HepG2 (cell line): ENCODE measurements at regions not wholly inside any gene's neighbourhood (a gene's known extent, or its start where the extent isn't known, plus 50 kb on each side); places are given as distances from the start of the nearest gene placed in this dataset.

ENCODE experiments used
- ATAC-seq: fragments of 200-7000 bp; cut with Tn5 transposase; 3 replicates; pipeline ENCODE4 v1.9.1; 2020; ENCODE audit warnings: mild to moderate bottlenecking, moderate library complexity
- BruUV-seq: library from RNA; stranded (reverse); fragments of 400-500 nt; replicated peaks from 2 replicates; lab custom pipeline; 2021; lab: Mats Ljungman, UMichigan
- CTCF ChIA-PET: fragments of 300-600 bp; formaldehyde crosslinking; extraction: SDS; loops from one replicate; lab custom pipeline; 2021; ENCODE audit warnings: low total read pairs, inconsistent platforms, low intra/inter-chr PET ratio; lab: Yijun Ruan, JAX
- POLR2A ChIA-PET: fragments of 350-600 bp; sonication (Branson Sonifier 250); formaldehyde crosslinking; loops from one replicate; lab custom pipeline; 2020; ENCODE audit warnings: antibody characterized with exemption, inconsistent platforms; lab: Yijun Ruan, JAX
- DNase-seq: peaks from one replicate; pipeline ENCODE4 v3.0.0-alpha.2; 2015; ENCODE audit warnings: low spot score
- FAIRE-seq: peaks from 3 replicates; lab custom pipeline; 2011; peaks lifted over from hg19 to GRCh38; lab: Jason Lieb, UNC
- H2AFZ ChIP-seq: one replicate; pipeline ENCODE4 v1.6.1; 2011; ENCODE audit warnings: low read length, inconsistent platforms
- H3K27ac ChIP-seq: fragments of 300-600 bp; 3 replicates; pipeline ENCODE4 v1.8.0; 2011; ENCODE audit warnings: mixed run types, mild to moderate bottlenecking, mixed read lengths, low read length, inconsistent platforms; ENCODE audit not compliant: insufficient read depth; ENCODE audit errors: extremely low read length
- H3K27me3 ChIP-seq, 2 experiments: fragments of 200-600 bp in 1 of 2; 2 replicates in 1 of 2; 3 replicates in 1 of 2; pipeline versions ENCODE4 v1.6.0 to v1.8.0; 2011; ENCODE audit warnings: low read length in 2 of 2, mild to moderate bottlenecking in 2 of 2, moderate library complexity in 2 of 2, inconsistent platforms in 1 of 2; ENCODE audit not compliant: insufficient read depth in 2 of 2, control insufficient read depth in 1 of 2
- H3K36me3 ChIP-seq, 2 experiments: fragments of 200-600 bp in 1 of 2; replicated peaks in 1 of 2; 2 replicates in 1 of 2; 3 replicates in 1 of 2; pipeline versions ENCODE4 v1.5.1 to v1.8.0; 2011; ENCODE audit warnings: low read length in 2 of 2, inconsistent platforms in 1 of 2; ENCODE audit not compliant: insufficient read depth in 2 of 2, control insufficient read depth in 1 of 2
- H3K4me1 ChIP-seq: 2 replicates; pipeline ENCODE4 v1.5.1; 2012; ENCODE audit warnings: low read length, inconsistent platforms; ENCODE audit not compliant: insufficient read depth
- H3K4me2 ChIP-seq: 2 replicates; pipeline ENCODE4 v1.6.0; 2011; ENCODE audit warnings: low read depth, low read length, inconsistent platforms
- H3K4me3 ChIP-seq, 3 experiments: fragments of 200-600 bp in 1 of 3; sonication (generic), shearing (Covaris generic) in 1 of 3; replicated peaks in 1 of 3; 2 replicates each; pipeline ENCODE4 v1.5.1; 2011 to 2016; ENCODE audit warnings: low read length in 3 of 3, inconsistent platforms in 2 of 3, low read depth in 2 of 3, mild to moderate bottlenecking in 2 of 3, control low read depth in 1 of 3, mixed read lengths in 1 of 3; ENCODE audit not compliant: insufficient read depth in 1 of 3
- H3K79me2 ChIP-seq: one replicate; pipeline ENCODE4 v1.6.1; 2011; ENCODE audit warnings: low read length, inconsistent platforms; ENCODE audit not compliant: insufficient read depth
- H3K9ac ChIP-seq: 2 replicates; pipeline ENCODE4 v1.6.0; 2011; ENCODE audit warnings: mild to moderate bottlenecking, low read depth, low read length, inconsistent platforms; ENCODE audit not compliant: insufficient read depth
- H3K9me3 ChIP-seq: 2 replicates; pipeline ENCODE4 v1.5.1; 2012; ENCODE audit warnings: mild to moderate bottlenecking, low read length
- H4K20me1 ChIP-seq: 2 replicates; pipeline ENCODE4 v1.6.0; 2011; ENCODE audit warnings: inconsistent platforms, mild to moderate bottlenecking, low read length, moderate library complexity; ENCODE audit not compliant: insufficient read depth
- BRD4 ChIP-seq: sonication (generic); formaldehyde crosslinking; IDR thresholded peaks from 2 replicates; pipeline ENCODE4 v1.4.0; 2020; ENCODE audit warnings: missing genetic modification reagents
- RFXAP ChIP-seq: sonication (generic); formaldehyde crosslinking; IDR thresholded peaks from 2 replicates; pipeline ENCODE4 v1.4.0; 2020; ENCODE audit warnings: missing genetic modification reagents, borderline replicate concordance
- SP5 ChIP-seq: IDR thresholded peaks from 2 replicates; pipeline ENCODE4 v1.6.1; 2016; ENCODE audit warnings: low read depth, borderline replicate concordance
- ZFY ChIP-seq: sonication (generic); formaldehyde crosslinking; IDR thresholded peaks from 2 replicates; pipeline ENCODE4 v1.4.0; 2020; ENCODE audit warnings: missing genetic modification reagents
- ZNF235 ChIP-seq: sonication (generic); formaldehyde crosslinking; IDR thresholded peaks from 2 replicates; pipeline ENCODE4 v1.8.1; 2023; ENCODE audit warnings: mild to moderate bottlenecking, missing genetic modification reagents, borderline replicate concordance
- ZNF3 ChIP-seq: IDR thresholded peaks from 2 replicates; pipeline ENCODE4 v1.7.0; 2017; ENCODE audit warnings: inconsistent platforms
- WGBS: methylation state at CpG from one replicate; pipeline ENCODE4 v1.1.6; 2017; ENCODE audit warnings: low lambda C conversion rate; 5-methylcytosine and 5-hydroxymethylcytosine counted together
- in situ Hi-C: cut with HindIII; loops from 2 replicates; pipeline ENCODE4 v1.10.0; 2017; ENCODE audit warnings: low pct_unique_long_range_greater_than_20kb; ENCODE audit not compliant: extremely low pct_ligation_motif_present
- intact Hi-C: fragments of 100-400 bp; cut with micrococcal nuclease; formaldehyde crosslinking; loops from one replicate; pipeline ENCODE4 v1.10.0; 2022; ENCODE audit not compliant: unreplicated experiment
- TF ChIP-seq, protein P1 (sequence below), 2 experiments: fragments of 450-650 bp in 1 of 2; sonication (generic) in 1 of 2; formaldehyde crosslinking in 1 of 2; IDR thresholded peaks; 2 replicates each; pipeline versions ENCODE4 v1.6.1 to v1.8.0; 2016 to 2022; ENCODE audit warnings: antibody characterized with exemption in 1 of 2, mild to moderate bottlenecking in 1 of 2, missing genetic modification reagents in 1 of 2
- TF ChIP-seq, protein P2 (sequence below): IDR thresholded peaks from 2 replicates; pipeline ENCODE4 v1.6.1; 2016; ENCODE audit warnings: mild to moderate bottlenecking, missing biosample characterization, missing genetic modification reagents

DNA sequence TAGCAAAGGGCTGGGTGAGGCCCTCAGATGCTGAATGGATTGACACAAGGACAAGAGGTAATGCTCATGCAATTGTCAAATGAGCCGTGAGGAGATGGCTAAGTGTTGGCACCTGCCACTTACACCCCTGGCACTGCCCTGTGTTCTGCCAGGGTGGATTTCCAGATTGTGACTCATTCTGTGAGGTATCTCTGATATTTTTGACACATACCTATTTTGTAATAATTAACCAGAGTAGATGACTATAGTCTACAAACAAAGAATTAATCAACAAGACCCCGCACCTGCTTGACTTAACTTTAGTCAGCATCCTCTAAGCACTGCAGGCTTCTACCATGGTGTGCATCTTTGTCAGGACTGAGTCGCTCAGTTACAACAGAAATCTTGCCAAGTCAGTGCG lies 200.8 kb downstream of the DIRAS2 start (continued):
- TF ChIP-seq, protein P1, sequence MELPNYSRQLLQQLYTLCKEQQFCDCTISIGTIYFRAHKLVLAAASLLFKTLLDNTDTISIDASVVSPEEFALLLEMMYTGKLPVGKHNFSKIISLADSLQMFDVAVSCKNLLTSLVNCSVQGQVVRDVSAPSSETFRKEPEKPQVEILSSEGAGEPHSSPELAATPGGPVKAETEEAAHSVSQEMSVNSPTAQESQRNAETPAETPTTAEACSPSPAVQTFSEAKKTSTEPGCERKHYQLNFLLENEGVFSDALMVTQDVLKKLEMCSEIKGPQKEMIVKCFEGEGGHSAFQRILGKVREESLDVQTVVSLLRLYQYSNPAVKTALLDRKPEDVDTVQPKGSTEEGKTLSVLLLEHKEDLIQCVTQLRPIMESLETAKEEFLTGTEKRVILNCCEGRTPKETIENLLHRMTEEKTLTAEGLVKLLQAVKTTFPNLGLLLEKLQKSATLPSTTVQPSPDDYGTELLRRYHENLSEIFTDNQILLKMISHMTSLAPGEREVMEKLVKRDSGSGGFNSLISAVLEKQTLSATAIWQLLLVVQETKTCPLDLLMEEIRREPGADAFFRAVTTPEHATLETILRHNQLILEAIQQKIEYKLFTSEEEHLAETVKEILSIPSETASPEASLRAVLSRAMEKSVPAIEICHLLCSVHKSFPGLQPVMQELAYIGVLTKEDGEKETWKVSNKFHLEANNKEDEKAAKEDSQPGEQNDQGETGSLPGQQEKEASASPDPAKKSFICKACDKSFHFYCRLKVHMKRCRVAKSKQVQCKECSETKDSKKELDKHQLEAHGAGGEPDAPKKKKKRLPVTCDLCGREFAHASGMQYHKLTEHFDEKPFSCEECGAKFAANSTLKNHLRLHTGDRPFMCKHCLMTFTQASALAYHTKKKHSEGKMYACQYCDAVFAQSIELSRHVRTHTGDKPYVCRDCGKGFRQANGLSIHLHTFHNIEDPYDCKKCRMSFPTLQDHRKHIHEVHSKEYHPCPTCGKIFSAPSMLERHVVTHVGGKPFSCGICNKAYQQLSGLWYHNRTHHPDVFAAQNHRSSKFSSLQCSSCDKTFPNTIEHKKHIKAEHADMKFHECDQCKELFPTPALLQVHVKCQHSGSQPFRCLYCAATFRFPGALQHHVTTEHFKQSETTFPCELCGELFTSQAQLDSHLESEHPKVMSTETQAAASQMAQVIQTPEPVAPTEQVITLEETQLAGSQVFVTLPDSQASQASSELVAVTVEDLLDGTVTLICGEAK (IDR thresholded peaks at IDR 0.05): no peak
- TF ChIP-seq, protein P1 (CRISPR knock-in tag; IDR thresholded peaks at IDR 0.05): no peak

DNA sequence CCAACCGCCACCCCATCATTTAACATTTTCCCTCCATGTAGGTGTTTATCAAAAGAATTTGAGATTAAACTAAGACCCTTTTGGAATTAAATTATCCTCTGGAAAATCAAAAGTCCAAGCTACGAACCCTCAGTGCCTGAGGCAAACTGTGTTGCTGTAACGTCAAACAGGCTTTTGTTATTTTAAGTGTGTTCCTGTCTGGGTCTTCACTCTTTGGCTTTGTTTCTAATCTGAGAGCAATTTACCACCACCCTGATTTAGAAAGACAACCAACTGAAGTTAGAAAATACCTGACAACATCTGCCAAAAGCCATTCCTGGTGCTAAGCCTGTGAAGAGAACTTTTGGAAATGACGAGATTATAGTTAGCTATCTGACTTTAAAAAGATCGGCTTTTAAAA lies 199.9 kb downstream of the DIRAS2 start:
- H3K27ac ChIP-seq: no peak overlapping the region
- no peak overlapping the region for H3K9ac ChIP-seq
- DNase-seq (no peak), FAIRE-seq (no peak), ATAC-seq (no peak)
- TF ChIP-seq ZFY (CRISPR knock-in tag) (no peak), SP5 (no peak), BRD4 (CRISPR knock-in tag) (no peak), RFXAP (CRISPR knock-in tag) (no peak), ZNF3 (CRISPR knock-in tag) (no peak), ZNF235 (no peak)
- TF ChIP-seq, protein P2, sequence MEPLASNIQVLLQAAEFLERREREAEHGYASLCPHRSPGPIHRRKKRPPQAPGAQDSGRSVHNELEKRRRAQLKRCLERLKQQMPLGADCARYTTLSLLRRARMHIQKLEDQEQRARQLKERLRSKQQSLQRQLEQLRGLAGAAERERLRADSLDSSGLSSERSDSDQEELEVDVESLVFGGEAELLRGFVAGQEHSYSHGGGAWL: no peak
- intact Hi-C loops: no loop called here
- H3K4me3 ChIP-seq: no peak overlapping the region
- no peaks in the 10 kb centered on the region for H3K36me3 ChIP-seq
- no peak overlapping the region for H2AFZ ChIP-seq
- H4K20me1 ChIP-seq: no peaks in the 10 kb centered on the region
- H3K4me2 ChIP-seq: no peak overlapping the region
- ChIA-PET CTCF (no interaction called here), POLR2A (no interaction called here)
- in situ Hi-C loops: no loop called here
- H3K79me2 ChIP-seq: no peaks in the 10 kb centered on the region
- no peaks in the 10 kb centered on the region for H3K4me1 ChIP-seq
- no TSS peak for BruUV-seq
- no peaks in the 10 kb centered on the region for H3K27me3 ChIP-seq
- WGBS: 38% methylated on average over 5 of the region's 5 CpGs
- H3K9me3 ChIP-seq: no peaks in the 10 kb centered on the region
